Right renal cortex interstitium (tissue), 3 donors: ENCODE measurements at regions not wholly inside any gene's neighbourhood (a gene's known extent, or its start where the extent isn't known, plus 50 kb on each side); places are given as distances from the start of the nearest gene placed in this dataset.
"Not testable (repeated sequence)": the region's sequence is repeated elsewhere in the genome, so short reads cannot be mapped to it uniquely, and the experiment has no call there.

ENCODE experiments used
- DNase-seq, 3 donors: peaks; one replicate each; pipeline ENCODE4 v3.0.0-alpha.2; 2013; ENCODE audit warnings: low read depth in 3 of 3, low spot score in 2 of 3

GRCh38 chr4:173718504-173718903 is 188.5 kb upstream of the HAND2 start:
- DNase-seq: not testable (repeated sequence)

DNA sequence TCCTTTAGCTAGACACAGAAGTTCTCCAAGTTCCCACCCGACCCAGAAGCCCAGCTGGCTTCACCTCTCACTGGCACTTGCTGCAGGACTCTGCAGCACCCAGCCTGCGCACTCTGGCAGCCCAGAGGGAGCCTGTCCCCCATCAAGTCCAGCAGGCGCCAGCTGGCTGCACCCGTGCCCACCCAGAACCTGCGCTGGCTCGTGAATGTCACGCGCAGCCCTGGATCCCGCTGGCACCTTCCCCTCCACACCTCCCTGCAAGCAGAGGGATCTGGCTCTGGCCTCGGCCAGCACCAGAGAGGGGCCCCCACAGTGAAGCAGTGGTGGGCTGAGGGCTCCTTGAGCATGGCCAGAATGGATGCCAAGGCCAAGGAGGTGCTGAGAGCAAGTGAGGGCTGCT is 187.6 kb upstream of the HAND2 start:
- no peak for DNase-seq

DNA sequence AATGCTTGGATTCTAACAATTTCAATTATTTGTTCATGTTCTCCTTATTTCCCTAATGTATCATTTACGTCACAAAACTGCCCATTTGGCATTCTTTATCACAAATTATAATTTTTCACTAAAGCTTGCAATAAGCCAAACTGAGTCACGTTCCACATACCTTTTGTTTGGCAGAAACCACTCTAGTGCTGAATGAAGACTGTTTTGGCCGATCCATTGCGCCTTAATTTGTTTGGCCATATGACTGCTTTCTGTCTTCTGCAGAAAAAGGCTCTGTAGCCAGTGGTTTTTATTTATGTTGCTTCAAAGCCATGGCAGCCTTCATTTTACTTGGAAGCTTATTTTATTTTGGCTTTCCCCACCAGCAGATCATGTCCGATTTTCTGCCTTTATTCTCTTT is 184.4 kb upstream of the HAND2 start:
- DNase-seq: no peak

GRCh38 chr4:173713026-173713425 is 183.0 kb upstream of the HAND2 start:
- DNase-seq: no peak

DNA sequence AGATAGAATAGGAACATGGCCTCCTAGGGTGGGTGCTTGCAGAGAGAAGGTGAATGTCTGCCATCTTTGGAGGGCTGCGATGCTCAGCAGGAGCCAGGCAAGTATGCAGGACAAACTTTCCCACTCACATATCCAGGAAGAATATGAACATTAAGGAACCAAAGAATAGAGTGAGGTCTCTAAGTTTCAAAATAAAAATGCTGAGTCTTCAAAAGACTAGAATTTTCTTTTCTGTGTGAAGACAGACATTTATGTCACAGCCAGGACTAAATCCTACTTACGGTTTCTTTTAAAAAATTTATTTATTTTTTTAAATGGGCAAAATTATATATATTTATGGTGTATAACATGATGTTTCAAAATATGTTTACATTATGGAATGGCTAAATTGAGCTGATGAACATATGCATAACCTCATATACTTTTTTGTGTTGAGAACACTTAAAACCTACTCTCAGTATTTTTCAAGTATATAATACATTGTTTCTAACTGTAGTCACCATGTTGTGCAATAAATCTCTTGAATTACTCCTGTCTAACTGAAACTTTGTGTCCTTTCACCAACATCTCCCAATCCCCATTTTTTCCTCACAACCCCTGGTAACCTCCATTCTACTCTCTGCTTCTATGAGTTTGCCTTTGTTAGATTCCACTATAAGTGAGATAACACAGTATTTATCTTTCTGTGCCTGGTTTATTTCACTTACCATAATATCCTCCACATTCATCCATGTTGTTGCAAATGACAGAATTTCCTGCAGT is 177.8 kb upstream of the HAND2 start:
- no peak for DNase-seq

DNA sequence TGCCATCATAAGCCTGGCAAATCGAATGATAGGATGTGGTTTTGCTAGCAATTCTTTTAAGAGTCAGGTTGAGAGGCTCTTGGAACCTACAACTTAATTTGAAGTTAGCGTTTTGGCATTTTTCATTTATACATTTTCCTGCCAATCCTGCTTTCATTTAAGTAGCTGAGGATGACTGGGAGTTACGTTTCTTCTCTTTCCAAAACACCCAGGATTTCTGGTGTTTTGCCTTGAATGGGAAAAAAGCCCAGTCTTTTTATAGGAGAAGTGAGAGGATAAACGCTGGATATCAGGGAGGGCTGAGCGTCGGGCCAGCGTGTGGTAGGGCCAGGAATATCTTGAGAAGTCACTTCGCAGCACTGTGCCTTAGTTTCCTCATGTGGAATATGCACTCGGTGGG is 174.2 kb upstream of the HAND2 start:
- no peak for DNase-seq

DNA sequence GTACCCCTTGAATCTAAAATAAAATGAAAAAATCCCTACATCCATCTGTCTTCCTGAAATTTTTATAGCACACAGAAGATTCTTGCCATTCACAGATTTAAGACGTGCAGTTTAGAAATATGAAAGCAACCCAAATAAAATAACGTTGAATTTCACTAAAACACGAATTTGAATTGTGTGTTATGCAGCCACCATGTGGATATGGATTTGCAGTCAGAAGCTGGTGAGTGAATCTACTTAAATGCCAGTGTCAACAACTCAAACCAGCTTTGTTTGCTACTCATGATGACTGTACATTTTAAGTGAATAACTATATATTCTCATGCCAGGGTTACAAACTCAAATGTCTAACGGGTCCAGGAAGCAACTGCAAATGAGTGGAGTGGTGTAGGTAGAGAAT is 173.0 kb upstream of the HAND2 start:
- no peak for DNase-seq

DNA sequence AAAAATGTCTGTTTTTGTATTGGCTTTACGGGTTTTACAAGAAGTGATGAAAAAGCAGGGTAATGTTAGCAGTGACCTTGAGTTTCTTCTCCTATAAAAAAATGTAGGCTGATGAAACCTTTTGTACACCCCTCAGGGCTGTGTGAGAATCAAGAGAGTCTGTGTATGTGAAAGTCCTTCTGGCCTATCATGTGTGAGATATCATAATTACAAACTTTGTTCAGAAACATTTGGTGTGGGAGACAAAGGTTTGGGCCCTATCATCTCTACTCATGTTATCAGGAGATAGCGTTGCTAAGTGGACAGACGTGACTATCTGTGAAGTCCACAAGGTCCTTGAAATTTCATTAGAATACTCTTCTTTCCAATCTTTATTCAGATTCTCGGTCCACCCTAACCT is 170.6 kb upstream of the HAND2 start:
- no peak for DNase-seq

DNA sequence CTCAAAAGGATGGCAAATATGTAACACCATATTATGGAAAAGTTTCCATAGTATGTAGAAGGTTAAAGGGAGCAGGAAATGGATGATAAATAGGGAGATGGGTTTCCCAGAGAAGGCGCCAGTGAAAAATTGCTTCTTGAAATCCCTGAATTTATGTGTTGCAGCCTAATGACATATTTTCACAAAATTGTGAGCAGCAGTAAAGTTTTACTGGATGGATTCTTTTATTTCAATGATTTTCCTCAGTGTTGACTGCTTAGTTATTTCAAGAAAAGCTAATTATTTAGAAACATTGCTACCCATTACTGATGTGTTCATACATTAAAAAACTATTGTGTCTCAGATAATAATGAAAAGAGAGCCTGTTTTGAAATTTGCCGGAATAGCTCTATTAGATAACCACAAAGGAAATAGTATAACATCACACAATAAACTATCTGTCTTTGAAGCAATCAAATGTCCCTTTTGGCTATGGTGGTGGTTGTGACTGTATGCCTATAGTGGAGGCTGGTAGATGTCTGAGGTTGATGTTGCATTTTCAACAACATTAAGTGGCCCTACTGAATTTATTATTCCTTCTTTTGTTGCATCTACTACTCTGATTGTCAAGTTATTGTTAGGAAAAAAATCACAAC is 169.9 kb upstream of the HAND2 start:
- DNase-seq: no peak

DNA sequence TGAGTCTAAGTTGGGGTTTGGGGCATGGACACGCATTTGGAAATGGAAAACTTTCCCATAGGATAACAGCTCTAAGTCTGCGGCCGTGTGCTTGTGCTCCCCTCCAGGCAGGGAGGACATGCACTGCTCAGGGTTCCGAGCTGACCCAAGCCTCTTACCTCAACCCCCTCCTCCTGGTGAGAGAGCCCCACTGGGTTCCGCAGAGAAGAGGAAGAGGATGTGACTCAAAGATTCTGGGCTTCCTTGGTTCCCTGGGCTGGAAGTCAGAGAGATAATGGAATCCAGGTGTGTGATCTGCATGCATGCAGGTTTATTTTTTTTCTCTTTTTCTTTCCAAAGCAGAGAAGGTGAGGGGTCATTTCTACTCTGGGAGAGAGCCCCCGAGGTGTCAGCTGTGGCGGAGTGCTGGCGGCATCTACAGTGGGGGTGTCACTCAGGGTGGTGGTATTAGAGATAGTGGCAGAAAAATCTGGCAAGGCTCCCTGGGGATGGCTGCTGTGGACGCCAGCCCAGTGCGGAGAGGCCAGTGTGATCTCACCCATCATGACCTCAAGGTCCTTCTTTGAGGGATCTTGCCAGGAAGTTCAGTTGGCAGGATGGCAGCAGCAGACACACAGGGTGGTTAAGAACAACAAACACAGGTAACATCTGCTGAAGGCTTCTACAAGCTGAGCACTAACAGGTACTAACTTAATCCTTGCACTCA is 168.7 kb upstream of the HAND2 start:
- no peak for DNase-seq

DNA sequence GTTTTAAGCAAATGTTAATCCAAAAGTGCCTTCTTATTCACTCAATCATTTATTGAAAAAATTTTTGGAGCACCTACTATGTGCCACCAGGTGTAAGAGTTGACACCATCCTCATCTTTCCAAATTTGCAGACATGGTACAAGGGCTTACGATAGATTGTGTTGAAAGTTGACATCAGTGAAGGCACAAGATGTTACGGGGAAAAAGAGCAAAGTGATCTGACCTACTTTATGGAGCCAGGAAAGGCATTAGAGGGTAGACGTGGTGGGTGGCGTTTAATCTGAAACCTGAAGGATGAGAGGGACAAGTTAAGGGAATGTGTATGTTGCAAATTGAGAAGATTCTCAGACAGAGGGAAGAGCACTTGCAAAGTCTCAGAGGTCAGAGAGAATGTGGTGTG is 167.8 kb upstream of the HAND2 start:
- DNase-seq: no peak

DNA sequence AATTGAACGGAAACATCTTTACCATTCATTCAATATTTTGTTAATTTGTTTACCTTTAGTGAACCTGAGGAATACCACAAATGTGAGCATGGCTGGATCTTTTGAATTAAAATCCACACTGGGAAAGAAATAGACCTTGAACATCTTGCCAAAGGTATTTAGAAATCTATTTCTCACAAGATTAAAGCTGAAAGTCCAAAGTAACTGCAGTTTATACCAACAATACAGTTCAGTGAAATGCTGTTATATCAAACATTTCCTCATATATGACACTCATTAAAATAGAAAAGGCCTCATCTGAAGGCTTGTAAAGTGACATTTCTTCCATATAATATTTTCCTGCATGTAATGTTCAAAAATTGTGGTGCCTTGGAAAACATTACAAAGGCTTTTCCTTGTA is 166.5 kb upstream of the HAND2 start:
- DNase-seq: no peak

GRCh38 chr4:173696011-173696410 is 166.0 kb upstream of the HAND2 start:
- DNase-seq: no peak

- no peak for DNase-seq
Measured at GRCh38 chr4:173685831-173686210, 155.8 kb upstream of the HAND2 start.

- DNase-seq: no peak
Measured at GRCh38 chr4:173685165-173685830, 155.3 kb upstream of the HAND2 start.

GRCh38 chr4:173684223-173684622 is 154.2 kb upstream of the HAND2 start:
- DNase-seq: no peak

DNA sequence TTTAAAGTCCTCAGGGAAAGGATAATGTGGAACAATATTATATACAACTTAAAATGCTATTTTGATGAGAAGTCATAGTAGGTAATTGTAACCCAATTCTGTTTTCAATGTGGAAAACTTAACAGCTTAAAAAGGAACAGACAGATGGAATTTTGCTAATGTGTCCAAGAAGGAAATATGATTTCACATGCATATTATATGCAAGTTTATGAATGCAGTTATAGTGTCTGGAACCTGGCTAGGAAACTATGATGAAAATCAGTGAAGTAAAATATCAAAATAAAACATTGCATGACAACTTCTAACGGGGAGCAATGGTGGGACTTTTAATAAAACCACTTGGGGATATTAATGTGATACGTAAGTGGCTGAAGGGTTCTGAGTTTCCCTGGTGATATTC is 152.6 kb upstream of the HAND2 start:
- no peak for DNase-seq

DNA sequence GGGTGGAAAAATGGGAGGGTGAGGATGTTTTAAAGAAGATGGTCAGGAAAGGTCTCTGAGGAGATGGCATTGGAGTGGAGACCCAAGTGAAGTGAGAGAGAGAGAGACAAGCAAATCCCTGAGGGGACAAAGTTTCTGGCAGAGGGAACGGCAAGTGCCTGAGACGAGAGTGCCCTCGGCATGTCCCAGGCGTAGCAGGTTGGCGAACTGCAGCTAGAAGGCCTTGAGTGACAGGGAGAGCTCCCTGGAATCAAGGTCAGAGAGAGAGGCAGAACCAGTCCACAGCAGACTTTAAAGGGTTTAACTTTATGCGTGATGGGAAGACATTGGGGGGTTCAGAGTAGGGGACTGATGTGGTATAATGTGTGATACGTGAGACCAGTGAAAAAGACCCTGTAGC is 150.2 kb upstream of the HAND2 start:
- no peak for DNase-seq

GRCh38 chr4:173675446-173675845 is 145.4 kb upstream of the HAND2 start:
- no peak for DNase-seq

- DNase-seq: no peak
Measured at GRCh38 chr4:173669460-173670179, 139.6 kb upstream of the HAND2 start.

DNA sequence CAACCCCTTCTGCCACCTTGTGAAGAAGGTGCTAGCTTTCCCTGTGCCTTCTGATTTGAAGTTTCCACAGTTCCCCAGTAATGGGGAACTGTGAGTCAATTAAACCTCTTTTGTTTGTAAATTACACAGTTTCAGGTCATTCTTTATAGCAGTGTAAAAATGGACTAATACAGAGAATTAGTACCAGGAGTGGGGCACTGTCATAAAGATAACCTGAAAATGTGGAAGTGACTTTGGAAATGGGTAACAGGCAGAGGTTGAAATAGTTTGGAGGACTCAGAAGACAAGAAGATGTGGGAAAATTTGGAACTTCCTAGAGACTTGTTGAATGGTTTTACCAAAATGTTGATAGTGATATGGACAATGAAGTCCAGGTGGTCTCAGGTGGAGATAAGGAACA is 131.0 kb upstream of the HAND2 start:
- no peak for DNase-seq
